ENCODE measurements at regions not wholly inside any gene's neighbourhood (a gene's known extent, or its start where the extent isn't known, plus 50 kb on each side); places are given as distances from the start of the nearest gene placed in this dataset.

DNA sequence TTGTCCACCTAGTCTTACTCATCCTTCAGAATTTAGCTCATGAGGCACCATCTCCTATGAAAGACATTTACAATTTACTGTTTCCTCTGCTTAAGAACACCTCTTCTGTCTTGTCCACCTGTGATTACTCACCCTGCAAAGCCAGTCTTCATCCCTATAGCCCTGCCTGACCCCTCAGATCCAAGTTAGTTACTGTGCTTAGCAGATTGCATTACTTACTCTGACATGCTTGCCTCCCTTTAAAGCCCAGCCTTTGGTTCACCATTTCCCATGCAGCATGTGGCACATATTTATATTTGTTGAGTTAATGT is 60.9 kb upstream of the VCAM1 start:
- TF ChIP-seq, protein P1, sequence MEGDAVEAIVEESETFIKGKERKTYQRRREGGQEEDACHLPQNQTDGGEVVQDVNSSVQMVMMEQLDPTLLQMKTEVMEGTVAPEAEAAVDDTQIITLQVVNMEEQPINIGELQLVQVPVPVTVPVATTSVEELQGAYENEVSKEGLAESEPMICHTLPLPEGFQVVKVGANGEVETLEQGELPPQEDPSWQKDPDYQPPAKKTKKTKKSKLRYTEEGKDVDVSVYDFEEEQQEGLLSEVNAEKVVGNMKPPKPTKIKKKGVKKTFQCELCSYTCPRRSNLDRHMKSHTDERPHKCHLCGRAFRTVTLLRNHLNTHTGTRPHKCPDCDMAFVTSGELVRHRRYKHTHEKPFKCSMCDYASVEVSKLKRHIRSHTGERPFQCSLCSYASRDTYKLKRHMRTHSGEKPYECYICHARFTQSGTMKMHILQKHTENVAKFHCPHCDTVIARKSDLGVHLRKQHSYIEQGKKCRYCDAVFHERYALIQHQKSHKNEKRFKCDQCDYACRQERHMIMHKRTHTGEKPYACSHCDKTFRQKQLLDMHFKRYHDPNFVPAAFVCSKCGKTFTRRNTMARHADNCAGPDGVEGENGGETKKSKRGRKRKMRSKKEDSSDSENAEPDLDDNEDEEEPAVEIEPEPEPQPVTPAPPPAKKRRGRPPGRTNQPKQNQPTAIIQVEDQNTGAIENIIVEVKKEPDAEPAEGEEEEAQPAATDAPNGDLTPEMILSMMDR (IDR thresholded peaks at IDR 0.05): no peak
- TF ChIP-seq POLR2A (IDR thresholded peaks at IDR 0.05): no peak

Measured in lower leg skin (tissue), 3 donors.